A673 (cell line): ENCODE measurements at regions not wholly inside any gene's neighbourhood (a gene's known extent, or its start where the extent isn't known, plus 50 kb on each side); places are given as distances from the start of the nearest gene placed in this dataset.

Experiments
- BruUV-seq: library from RNA; stranded (reverse); fragments of 400-500 nt; replicated peaks from 2 replicates; lab custom pipeline; 2021; lab: Mats Ljungman, UMichigan
- CTCF ChIA-PET: fragments of 300-600 bp; sonication (Branson Sonifier 250); formaldehyde crosslinking; loops from one replicate; lab custom pipeline; 2022; ENCODE audit warnings: antibody characterized with exemption; lab: Charles Lee
- POLR2A ChIA-PET: fragments of 300-600 bp; sonication (Branson Sonifier 250); formaldehyde crosslinking; loops from one replicate; lab custom pipeline; 2022; ENCODE audit warnings: antibody characterized with exemption; ENCODE audit not compliant: low non-redundant PET; lab: Charles Lee
- DNase-seq: peaks from one replicate; pipeline ENCODE4 v3.0.0-alpha.2; 2015; ENCODE audit warnings: low spot score
- H3K27ac ChIP-seq: fragments of 200-600 bp; sonication (generic); 2 replicates; pipeline ENCODE4 v1.5.1; 2016; ENCODE audit warnings: mixed run types, low read depth, mild to moderate bottlenecking, mixed read lengths, antibody characterized with exemption, low read length; ENCODE audit not compliant: poor library complexity, severe bottlenecking
- H3K27me3 ChIP-seq: fragments of 200-600 bp; sonication (generic); replicated peaks from 2 replicates; pipeline ENCODE4 v1.6.1; 2017; ENCODE audit warnings: mixed run types, low read depth, mild to moderate bottlenecking, mixed read lengths, antibody characterized with exemption, low read length; ENCODE audit not compliant: insufficient read depth, poor library complexity
- H3K36me3 ChIP-seq: fragments of 200-600 bp; sonication (generic); 2 replicates; pipeline ENCODE4 v1.6.1; 2016; ENCODE audit warnings: mixed run types, mild to moderate bottlenecking, mixed read lengths, antibody characterized with exemption, low read length; ENCODE audit not compliant: insufficient read depth, poor library complexity, severe bottlenecking
- H3K4me1 ChIP-seq: fragments of 200-600 bp; sonication (generic); 2 replicates; pipeline ENCODE4 v1.6.1; 2017; ENCODE audit warnings: mixed run types, mild to moderate bottlenecking, mixed read lengths, antibody characterized with exemption, low read length; ENCODE audit not compliant: insufficient read depth, poor library complexity, severe bottlenecking
- H3K4me3 ChIP-seq: fragments of 200-600 bp; sonication (generic); 2 replicates; pipeline ENCODE4 v1.5.1; 2016; ENCODE audit warnings: low read depth, mixed run types, mild to moderate bottlenecking, mixed read lengths, low read length; ENCODE audit not compliant: poor library complexity, severe bottlenecking
- H3K9me3 ChIP-seq: fragments of 200-600 bp; sonication (generic); 2 replicates; pipeline ENCODE4 v1.6.1; 2016; ENCODE audit warnings: mixed run types, low read depth, mild to moderate bottlenecking, mixed read lengths, antibody characterized with exemption, low read length; ENCODE audit not compliant: poor library complexity, severe bottlenecking
- EZH2 ChIP-seq: fragments of 200-600 bp; sonication (generic); IDR thresholded peaks from 2 replicates; pipeline ENCODE4 v1.6.1; 2017; ENCODE audit warnings: borderline replicate concordance, low read depth, mild to moderate bottlenecking, mixed read lengths, antibody characterized with exemption, low read length; ENCODE audit not compliant: poor library complexity, severe bottlenecking
- intact Hi-C: fragments of 100-400 bp; cut with micrococcal nuclease; formaldehyde crosslinking; loops from one replicate; pipeline ENCODE4 v1.10.0; 2022; ENCODE audit not compliant: unreplicated experiment
- TF ChIP-seq, protein P1 (sequence below): fragments of 300-800, 200-600 bp; sonication (generic); conservative IDR thresholded peaks from 2 replicates; pipeline ENCODE4 v1.5.1; 2017; ENCODE audit warnings: low read depth, mild to moderate bottlenecking, antibody characterized with exemption, low read length, moderate library complexity, mixed read lengths

DNA sequence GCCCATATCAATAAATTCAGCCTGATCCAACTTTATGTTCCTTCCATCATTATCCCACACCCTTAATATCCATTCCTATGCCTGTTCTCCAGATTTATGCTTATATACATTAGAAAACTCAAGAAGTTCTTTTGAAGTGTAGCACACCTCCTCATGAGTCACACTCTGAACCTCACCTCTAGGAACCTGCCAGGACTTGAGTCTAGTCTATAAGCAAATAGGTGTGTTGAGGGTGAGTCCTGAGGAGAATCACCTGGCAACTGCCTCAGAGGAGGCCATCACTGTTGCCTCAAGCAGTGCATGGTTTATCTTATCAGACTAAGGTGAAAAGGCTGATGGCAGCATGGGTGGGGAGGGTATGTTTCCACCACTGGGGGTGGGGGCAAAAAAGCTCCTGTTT lies 496.7 kb downstream of the C6orf118 start:
- Histone ChIP-seq H3K27me3 (no peaks in the 10 kb centered on the region), H3K4me1 (no peaks in the 10 kb centered on the region), H3K9me3 (peaks cover 20% of the 10 kb centered on the region), H3K4me3 (no peak overlapping the region), H3K36me3 (no peaks in the 10 kb centered on the region), H3K27ac (no peak overlapping the region)
- no peak for DNase-seq
- TF ChIP-seq, protein P1, sequence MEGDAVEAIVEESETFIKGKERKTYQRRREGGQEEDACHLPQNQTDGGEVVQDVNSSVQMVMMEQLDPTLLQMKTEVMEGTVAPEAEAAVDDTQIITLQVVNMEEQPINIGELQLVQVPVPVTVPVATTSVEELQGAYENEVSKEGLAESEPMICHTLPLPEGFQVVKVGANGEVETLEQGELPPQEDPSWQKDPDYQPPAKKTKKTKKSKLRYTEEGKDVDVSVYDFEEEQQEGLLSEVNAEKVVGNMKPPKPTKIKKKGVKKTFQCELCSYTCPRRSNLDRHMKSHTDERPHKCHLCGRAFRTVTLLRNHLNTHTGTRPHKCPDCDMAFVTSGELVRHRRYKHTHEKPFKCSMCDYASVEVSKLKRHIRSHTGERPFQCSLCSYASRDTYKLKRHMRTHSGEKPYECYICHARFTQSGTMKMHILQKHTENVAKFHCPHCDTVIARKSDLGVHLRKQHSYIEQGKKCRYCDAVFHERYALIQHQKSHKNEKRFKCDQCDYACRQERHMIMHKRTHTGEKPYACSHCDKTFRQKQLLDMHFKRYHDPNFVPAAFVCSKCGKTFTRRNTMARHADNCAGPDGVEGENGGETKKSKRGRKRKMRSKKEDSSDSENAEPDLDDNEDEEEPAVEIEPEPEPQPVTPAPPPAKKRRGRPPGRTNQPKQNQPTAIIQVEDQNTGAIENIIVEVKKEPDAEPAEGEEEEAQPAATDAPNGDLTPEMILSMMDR = no peak
- no peak for TF ChIP-seq EZH2
- ChIA-PET CTCF (no interaction called here), POLR2A (no interaction called here)
- BruUV-seq = no TSS peak
- intact Hi-C loops = no loop called here

DNA sequence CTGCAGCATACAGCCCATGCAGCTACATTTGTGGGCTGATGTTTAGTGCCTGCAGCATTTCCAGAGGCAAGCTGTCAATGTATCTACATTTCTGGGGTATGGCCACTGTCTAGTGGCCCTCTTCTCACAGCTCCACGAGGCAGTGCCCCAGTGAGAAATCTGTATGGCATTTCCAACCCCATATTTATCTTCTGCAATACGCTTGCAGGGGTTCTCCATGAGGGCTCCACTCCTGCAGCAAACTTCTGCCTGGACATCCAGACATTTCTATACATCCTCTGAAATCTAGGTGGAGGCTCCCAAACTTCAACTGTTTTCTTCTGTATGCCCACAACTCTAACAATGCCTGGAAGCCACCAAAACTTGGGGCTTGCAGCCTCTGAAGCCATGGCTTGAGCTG lies 502.3 kb downstream of the C6orf118 start:
- Histone ChIP-seq H3K4me1 (no peaks in the 10 kb centered on the region), H3K36me3 (no peaks in the 10 kb centered on the region), H3K27ac (no peak overlapping the region), H3K9me3 (peaks cover 18% of the 10 kb centered on the region), H3K27me3 (no peaks in the 10 kb centered on the region), H3K4me3 (no peak overlapping the region)
- DNase-seq = no peak
- ChIA-PET CTCF (no interaction called here), POLR2A (no interaction called here)
- TF ChIP-seq, protein P1 = no peak
- TF ChIP-seq EZH2 = no peak
- intact Hi-C loops = no loop called here
- no TSS peak for BruUV-seq

DNA sequence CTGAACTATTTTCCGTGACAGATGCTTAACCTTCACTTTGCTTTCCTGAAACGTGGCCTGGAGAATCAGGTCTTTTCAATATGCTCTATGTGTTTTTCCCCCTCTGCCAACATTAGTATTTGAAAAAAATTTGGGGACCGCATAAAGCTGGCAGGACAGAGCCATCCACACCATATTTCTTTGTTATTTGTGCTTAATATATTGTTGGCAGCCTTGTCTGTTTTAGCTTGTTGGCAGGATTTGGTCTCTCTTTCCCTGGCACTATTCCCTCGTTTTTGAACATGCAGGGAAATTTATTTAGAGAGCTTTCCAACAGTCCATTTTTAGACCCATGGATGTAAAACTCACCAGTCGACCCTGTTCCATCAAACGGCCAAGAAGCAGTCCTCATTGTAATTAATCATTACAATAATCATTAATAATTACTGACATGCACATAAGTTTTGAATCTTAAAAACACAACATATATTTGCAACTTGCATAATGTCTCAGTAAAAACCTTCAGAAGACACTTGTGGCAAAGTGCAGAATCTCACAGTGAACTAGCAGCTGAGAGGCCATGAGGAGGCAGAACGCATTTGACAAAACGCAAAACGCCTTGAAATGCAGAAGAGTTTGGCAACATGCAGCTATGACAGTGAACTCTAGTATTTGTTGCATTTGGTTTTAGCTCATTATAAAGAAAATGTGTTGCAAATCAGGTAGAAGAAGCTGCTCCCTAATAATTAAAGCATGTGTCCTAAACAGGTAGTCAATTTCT lies 514.2 kb downstream of the C6orf118 start:
- no peak overlapping the region for H3K4me3 ChIP-seq
- peaks cover 15% of the 10 kb centered on the region for H3K9me3 ChIP-seq
- no peaks in the 10 kb centered on the region for H3K36me3 ChIP-seq
- BruUV-seq = no TSS peak
- intact Hi-C loops = no loop called here
- CTCF ChIA-PET = no interaction called here
- H3K4me1 ChIP-seq = no peaks in the 10 kb centered on the region
- H3K27me3 ChIP-seq = no peaks in the 10 kb centered on the region
- POLR2A ChIA-PET = no interaction called here
- no peak overlapping the region for H3K27ac ChIP-seq
- no peak for TF ChIP-seq EZH2
- TF ChIP-seq, protein P1 = no peak
- DNase-seq = no peak
